GM19238 (cell line): ENCODE measurements at regions not wholly inside any gene's neighbourhood (a gene's known extent, or its start where the extent isn't known, plus 50 kb on each side); places are given as distances from the start of the nearest gene placed in this dataset.
"Not testable (repeated sequence)": the region's sequence is repeated elsewhere in the genome, so short reads cannot be mapped to it uniquely, and the experiment has no call there.

Experiments used
- DNase-seq: peaks from one replicate; pipeline ENCODE4 v3.0.0; 2011; ENCODE audit warnings: low spot score; ENCODE audit not compliant: insufficient read length

DNA sequence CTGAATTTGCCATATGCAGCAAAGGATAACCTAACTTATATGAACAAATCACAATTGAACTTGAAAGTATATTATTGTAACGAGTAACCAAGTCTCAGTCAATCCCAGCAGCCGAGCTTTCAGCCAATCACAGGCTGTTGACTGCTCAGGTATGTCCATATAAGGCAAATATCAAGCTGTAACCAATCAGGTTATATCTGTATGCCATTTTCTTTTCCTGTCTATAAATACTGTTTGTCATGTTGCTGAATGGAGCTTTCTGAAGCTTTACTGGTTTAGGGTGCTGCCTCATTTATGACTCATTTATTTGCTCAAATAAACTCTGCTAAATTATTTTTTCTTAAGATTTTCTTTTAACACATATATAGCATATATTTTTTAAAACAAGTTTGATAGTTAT is 1059.5 kb downstream of the GALC start:
- DNase-seq: no peak

DNA sequence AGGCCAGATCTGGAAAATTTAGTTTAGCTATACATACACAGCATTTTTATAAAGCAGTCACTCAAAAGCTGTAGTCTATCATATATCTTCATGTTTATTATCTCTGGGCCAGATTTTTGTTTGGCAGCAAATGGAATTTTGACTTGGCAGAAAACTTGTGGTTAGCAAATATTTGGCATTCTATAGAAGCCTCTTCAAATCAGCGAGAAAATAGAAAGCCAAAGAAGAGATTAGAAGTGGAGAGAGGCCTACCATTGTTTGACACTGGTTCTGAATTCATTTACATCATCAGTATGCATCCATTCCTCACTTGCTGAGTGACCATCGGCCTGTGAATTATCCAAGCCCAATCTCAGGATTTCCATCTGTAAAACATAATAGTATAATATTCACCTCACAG is 1077.6 kb downstream of the GALC start:
- DNase-seq: no peak

DNA sequence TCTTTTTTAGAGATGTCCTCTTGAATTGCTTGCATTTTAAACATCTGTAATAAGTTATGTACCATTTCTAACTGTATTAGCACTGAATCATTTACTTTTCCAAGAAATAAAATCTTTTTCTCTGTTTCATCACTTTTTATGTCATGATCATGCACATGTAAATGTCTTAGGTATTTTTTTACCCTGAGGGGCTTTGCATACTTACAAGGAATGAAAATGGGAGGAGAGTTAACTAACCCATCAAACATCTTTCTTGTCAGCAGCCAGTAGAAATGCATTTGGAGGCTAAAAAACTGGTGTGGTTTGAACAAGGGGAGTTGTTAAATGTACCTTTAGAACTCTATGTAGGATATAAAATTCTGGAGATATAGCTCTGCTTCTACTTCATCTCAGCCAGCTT is 1080.3 kb downstream of the GALC start:
- DNase-seq: no peak

DNA sequence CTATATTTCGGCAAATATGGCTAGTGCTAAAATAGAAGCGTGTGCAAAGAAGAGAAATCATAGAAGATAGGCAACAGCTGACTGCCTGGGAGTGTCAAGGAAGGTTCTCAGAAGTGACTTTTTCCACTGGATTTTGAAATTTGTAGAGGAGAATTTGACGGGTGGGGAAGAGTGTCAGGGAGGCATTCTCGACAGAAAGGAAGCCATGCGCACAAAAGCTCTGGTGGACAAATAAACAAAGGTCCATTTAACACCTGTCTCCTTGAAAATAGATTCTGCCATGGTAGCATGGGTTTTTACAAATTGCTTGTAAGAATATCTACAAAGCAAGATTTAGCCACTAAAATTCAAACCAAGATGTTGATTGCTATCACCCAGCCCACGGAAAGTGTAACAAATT is 1081.5 kb downstream of the GALC start:
- DNase-seq: no peak

DNA sequence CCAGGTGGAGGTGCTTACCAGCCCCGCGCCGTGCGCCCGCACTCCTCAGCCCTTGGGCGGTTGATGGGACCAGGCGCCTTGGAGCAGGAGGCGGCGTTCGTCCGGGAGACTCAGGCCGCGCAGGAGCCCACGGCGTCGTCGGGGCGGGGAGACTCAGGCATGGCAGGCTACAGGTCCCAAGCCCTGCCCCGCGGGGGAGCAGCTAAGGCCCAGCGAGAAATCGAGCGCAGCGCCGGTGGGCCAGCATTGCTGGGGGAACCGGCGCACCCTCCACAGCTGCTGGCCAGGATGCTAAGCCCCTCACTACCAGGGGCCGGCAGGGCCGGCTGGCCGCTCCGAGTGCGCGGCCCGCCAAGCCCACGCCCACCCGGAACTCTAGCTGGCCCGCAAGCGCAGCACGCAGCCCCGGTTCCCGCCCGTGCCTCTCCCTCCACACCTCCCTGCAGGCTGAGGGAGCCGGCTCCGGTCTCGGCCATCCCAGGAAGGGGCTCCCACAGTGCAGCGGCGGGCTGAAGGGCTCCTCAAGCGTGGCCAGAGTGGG is 1087.5 kb downstream of the GALC start:
- DNase-seq: not testable (repeated sequence)

DNA sequence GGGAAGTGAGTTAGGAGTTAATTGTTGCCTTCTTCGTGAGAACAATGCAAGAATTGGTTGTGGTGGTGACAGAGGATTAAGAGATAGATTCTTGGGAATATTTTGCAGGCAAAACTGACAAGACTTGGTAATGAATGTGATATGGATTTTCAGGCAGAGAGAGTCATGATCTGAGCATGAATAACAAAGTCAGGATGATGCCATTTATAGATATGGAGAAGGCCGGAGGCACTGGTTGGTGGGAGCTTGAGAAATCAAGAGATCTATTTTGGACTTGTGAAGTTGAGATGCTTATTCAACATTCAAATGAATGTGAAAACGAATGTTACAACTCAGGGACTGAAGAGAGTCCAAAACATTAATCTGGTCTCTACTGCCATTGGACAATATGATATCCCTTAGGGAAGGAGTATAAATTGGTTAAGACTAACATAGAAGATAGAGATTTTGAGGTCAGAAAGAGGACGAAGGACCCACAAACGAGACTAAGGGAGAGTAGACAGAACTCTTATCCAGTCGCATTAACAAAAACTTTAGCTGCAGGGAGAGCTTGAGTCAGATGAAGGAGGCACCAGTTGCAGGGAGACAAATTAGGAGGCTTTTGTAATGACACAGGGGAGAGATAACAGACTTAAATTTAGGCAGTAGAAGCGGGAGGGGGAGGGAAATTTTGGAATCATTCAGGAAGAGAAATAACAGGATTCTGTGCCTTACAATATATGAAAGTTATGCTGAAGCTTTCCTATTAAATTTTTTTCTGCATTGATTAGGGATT is 1090.6 kb downstream of the GALC start:
- DNase-seq: no peak

DNA sequence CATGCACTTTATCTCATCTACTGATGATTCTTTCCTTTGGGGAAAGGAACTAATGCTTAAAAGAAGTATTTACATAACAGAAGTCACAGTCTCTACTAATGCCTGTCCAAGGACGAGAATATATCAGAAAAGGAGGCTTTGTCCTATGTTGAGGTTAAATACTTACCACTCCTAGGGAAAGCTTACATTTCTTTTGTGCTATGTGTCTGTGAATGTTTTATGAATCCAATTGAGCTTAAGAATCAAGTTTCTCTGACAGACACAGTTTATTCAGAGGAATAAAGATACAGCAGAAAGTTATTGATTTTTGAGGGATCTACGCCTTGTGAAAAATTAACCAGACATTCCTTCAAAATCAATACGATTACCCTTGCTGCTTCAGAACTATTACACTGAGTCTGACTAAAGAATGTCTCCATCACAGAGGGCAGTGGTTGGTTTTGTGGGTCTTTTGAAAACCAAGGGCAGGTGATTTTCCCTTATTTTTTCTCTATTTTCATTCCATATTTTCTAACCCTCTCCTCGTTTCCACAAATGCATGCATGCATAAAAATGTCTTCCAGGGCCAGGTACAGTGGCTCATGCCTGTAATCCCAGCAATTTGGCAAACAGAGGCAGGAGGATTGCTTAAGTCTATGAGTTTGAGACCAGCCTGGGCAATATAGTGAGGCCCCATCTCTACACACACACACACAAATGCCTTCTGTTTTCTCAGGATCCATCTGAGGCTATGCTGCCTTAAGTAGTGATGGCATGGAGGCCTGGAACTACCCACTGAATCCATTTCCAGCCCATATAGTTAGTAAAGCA is 1095.1 kb downstream of the GALC start:
- DNase-seq: no peak

DNA sequence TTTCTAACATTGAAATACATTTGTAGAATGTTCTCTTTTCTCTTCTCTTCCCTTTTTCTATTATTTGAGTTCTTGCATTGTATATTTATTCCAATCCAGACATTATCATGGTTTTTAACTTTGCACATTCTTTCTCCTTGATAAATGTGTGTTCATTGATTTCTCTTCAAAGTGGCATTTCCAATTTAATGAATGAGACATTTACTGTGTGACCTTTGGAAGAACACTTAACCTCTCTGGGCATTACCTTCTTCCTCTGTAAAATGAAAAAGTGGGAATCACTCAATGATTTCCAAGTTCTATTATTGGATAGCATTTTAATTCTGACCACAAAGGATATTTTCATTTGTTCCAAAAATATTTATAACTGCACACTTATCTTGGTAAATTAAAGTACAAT is 1095.8 kb downstream of the GALC start:
- DNase-seq: no peak

DNA sequence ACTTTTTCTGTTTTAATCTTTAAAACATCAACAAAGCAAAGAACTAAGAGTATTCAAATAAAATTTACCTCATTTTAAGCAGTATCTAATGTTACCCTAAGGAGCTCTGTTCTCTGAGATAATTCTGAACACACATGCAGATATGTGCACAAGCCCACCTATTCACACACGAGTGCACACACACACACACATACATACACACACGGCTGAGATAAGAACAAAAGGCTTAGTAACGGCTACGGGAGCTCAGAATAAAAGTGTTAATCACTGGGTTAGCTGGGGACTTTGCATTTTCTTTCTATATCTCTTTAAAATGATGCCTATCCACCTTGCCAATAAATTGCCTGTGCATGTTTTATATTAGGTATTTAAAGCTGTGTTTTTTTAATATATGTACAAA is 1096.3 kb downstream of the GALC start:
- DNase-seq: no peak

DNA sequence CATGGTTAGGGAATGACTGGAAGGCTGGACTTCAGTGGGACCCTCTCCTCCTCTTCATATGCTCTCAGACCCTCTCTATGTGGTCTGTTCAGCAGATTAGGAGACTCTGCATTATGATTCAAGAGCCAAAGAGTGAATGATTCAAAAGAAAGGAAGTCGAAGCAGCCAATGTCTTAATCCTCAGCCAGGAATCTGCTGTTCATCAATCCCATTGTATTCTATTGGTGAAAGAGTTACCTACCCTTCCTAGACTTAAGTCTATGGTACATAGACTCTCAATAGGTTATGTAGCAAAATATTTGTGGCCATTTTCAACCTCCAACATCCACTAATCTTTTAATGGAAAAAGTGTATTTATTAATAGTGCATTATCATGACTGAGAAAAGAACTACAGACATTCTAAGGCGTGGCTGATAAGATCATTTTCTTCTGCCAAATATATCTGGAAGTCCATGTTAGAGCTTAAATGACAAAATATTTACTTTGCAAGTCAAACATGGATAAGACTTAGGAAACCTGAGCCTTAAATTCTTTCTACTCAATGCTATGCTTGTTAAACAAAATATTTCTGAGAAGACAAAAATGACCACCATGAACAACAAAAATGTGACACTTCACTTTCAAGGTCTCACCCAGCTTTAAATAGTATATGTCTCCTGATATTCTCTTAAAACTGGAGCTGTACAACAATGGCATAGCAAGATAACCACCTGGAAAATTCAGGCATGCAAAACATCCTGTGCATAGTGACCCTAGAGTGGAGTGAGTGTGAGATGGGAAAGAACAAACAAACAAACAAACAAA is 1100.6 kb downstream of the GALC start:
- no peak for DNase-seq

DNA sequence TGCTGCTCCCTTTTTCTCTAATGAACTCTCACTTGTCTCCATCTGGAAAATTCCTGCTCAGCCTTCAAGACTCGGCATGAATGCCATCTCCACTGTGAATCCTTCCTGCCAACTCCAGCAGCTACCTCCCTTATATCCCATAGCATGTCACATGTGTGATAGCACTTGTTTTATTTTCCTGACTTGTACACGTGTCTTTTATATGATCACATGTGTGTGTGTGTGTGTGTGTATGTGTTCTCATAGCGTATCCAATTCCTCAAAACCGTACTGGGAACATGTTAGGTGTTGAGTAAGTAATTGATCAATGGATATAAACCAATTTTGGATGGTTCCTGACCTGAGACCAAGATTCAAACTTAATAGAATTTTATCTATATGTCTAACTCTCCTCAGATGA is 1107.7 kb downstream of the GALC start:
- no peak for DNase-seq

DNA sequence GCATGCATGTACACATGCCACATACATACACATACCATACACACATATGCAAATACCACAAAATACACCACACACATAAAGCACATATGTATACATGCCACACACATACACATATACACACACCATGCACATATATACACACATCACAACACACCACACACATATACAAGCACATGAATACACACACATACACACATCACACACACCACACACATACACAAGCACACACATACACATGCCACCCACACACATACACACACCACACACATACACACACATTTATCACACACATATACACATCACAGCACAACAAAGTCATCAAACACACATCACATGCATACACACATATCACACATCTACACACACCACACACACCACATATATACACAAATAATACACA is 1108.5 kb downstream of the GALC start:
- no peak for DNase-seq

DNA sequence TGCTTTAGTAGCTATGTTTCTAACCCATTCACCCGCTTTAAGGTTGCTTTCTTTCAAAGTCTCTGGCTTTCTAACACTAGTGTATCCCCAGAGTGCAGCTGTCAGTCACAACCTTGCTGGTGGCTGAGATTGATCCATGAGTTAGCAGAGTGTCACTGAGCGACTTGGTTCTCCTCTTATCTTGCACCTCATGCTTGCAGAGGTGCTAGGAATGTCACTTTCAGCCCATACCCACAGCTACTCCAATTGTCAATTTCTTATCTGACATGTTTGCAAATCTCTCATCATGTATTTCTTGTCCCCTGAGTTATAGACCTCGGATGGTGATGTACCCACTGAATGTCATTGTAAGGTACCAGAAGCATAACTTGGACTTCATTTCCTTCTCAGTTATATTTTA is 1110.2 kb downstream of the GALC start:
- DNase-seq: no peak

DNA sequence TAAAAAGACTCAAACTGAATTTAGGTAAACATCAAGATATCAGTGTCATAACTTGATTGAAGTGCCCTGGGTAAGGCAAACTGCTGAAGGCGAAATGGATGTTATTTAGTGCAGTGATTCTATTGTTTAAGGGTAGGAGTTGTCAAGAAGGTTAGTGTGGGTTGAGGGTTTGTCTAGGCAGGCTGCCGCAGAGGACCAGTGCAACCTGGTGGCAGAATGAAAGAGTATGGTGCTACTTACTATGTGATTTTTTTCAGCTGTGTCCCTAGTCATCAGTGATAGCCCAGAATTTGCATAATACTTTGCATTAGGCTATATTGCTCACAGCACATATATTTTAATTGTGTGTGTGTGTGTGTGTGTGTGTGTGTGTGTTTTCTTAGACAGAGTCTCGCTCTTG is 1127.0 kb downstream of the GALC start:
- no peak for DNase-seq

DNA sequence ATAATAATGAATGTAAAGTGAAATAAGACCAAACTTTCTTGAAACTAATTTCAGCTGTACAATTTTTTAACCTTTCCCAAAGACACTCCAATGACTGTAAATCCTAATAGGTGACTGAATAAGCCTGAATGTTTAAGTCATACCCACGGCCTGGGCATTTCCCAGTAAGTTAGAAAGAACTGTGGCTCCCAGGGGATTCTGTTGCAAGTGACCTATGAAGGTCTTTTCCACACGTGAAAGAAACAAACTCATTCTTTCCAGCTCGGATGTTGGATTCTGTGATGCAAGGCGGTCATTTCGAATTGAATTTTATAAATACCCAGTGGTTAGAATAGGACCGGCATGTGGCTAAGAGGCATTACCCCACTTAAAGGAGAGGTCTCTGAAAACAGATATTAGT is 1134.4 kb downstream of the GALC start:
- DNase-seq: no peak

DNA sequence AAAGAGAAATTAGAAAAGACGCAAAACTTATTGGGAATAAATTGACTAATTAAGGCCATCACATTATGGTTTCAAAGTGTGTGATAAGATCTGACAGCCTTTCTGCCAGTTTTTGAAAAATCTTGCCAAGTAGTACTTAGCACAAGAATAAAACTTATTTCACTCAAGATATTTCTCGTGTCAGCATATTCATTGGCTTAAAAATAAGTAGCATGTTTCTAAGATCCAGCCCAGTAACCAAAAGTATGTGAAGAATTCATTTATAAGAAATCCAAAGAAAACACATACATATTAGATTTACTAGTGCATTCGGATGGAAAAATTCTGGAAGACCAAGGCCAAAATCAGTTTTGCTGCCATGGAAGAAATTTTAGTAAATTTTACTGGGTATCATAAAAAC is 1135.0 kb downstream of the GALC start:
- no peak for DNase-seq

DNA sequence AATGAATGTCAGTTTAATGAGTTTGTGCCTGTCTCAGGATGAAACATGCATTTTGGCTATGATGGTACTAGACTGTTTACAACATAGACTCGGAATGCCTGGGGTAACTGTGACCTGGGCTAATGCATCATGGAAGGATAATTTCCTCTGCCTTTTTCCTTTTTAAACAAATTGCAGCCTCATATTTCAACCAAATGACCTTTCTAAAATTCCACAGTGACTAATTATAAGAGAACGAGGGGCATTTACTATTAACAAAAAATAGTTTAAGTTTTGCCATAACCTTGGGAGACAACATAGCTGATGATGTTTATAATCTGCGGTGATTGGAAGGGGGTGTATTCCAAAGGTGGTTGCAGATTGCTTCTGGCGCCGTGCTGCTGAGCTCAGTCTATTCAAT is 1140.5 kb downstream of the GALC start:
- DNase-seq: no peak

DNA sequence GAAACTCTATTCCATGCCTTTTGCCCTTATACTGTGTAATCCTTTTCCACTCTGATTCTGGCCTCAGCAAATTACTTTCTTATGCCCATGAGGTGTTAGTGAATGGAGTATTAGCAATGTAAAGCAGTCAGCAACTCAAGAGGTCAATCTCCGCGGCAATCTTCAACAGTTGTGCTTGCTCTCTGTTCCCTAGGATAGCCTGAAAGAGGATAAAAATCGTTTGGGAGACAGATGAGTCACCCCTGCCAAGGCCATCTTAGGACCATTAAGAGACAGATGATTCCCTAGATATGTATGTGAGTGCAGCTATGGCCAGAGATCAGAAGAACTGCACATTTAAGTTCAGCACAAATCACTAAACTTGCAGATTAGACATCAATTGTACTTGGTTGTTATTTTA is 1145.8 kb downstream of the GALC start:
- no peak for DNase-seq

DNA sequence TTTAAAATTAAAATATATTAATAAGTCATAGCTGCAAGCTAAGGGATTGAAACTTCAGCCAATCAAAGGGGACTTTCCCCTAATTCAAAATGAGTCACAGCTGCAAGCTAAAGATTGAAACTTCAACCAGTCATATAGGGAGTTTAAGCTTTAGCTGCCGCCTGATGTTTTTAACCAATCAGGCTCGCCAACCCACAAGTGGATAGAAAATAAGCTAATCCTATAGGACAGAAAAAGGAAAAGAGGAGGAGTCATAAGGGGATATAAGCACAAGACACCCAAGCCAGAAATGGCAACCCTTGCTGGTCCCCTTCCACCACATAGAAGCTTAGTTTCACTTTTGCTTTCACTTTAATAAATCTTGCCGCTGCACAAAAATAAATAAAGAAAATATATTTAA is 1154.6 kb downstream of the GALC start:
- no peak for DNase-seq

DNA sequence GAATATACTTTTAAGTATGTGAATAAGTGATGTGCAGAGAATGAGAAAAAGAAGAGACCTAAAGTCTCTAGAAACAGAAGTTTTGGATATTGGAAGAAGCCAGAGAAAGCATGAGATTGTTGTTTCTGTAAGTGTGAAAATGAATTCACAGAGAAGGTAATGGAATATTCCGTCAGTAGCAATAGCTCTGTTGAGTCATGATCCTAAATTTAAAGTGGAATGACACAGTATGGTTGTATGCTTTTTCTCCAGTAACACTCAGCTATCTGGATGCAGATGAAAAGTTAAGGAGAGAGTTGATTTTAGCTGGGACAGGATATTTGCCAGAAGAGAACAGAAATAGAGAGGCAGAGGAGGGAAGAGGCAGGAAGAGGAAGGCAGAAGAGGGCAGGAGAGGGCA is 1166.3 kb downstream of the GALC start:
- DNase-seq: no peak

DNA sequence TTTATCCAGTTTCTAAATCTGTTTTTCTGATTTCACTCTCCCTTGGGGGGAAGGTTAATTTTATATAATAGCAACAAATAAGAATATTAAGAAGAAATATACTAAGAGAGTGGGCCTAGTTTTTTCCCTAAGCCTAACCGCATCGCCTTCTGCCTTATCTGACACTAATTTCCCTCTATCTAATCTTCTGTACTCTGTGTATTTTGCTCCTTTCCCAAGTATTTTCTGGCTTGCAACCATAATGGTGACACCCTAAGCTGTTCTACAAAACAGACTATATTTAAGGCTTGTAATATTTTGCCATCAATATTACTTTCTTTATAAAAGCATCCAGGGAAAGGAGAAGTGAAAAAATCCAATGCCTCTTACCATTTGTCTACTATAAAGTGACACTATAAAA is 1168.8 kb downstream of the GALC start:
- no peak for DNase-seq

DNA sequence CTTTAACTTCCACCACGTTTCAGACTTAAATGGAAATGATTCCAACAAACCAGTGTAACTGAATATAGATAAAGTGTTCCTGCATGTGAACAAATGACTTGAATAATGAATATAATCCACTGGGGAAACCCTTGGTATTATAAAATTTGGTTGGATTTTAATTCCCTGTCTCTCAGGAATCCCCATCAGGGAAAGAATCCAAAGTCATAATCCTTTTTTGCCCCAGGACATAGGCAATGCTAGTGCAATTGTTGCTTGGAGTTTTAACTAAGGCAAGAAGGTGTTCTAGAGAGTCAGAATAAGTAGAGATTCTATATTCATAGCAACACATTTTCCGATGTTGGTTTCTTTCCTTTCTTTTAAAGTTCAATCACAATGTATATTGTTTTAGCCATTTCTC is 1169.4 kb downstream of the GALC start:
- DNase-seq: no peak
